ENCODE measurements at regions not wholly inside any gene's neighbourhood (a gene's known extent, or its start where the extent isn't known, plus 50 kb on each side); places are given as distances from the start of the nearest gene placed in this dataset.
A peak's percentile ranks its signal among the peaks of the same experiment; 100 is the strongest.
"Not testable (repeated sequence)": the region's sequence is repeated elsewhere in the genome, so short reads cannot be mapped to it uniquely, and the experiment has no call there.

DNA sequence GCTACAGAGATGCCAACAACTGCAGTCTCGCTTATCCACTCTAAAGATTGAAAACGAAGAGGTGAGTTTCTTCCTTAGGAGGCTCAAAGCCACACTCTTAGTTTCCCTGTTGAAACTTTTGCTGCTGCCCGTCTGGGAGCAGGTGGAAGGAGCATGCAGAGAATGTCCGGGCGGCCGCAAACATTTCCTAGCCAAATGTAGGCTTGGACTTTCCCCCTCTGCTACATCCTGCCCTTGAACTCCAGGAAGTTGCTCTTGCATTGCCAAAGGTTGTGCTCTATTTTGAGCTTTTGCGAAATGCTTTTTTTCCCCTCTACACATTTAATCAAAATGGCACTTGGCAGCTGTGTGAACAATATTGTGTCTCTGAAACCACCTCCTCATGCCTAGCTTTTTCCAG lies 95.3 kb upstream of the FAM72C start:
- H3K9ac ChIP-seq (ENCODE audit: low read length); H3K4me2 ChIP-seq (ENCODE audit: low read length); intact Hi-C loops (cut with micrococcal nuclease); H3K36me3 ChIP-seq (ENCODE audit: control insufficient read depth in 1 of 2, insufficient read depth in 2 of 2, low read length in 2 of 2); CTCF ChIA-PET; H3K79me2 ChIP-seq (ENCODE audit: insufficient read depth, low read length); H3K27me3 ChIP-seq (ENCODE audit: insufficient read depth, low read length); H3K9me2 ChIP-seq (ENCODE audit: insufficient read depth); H2AFZ ChIP-seq (ENCODE audit: low read depth, low read length, poor library complexity, severe bottlenecking); H3K4me1 ChIP-seq (ENCODE audit: control insufficient read depth in 1 of 2, insufficient read depth in 2 of 2, low read length in 2 of 2); POLR2A ChIA-PET; H3K9me3 ChIP-seq (ENCODE audit: control insufficient read depth in 1 of 2, insufficient read depth in 1 of 2, low read depth in 1 of 2, low read length in 2 of 2); H4K20me1 ChIP-seq (ENCODE audit: insufficient read depth); H3K4me3 ChIP-seq (replicated peaks in 1 of 2; ENCODE audit: low read depth in 1 of 2, low read length in 2 of 2); H3K27ac ChIP-seq (ENCODE audit: low read depth, low read length); BruUV-seq (replicated peaks); DNase-seq (ENCODE audit: low read depth, low spot score); RAD21 ChIA-PET (ENCODE audit: low non-redundant PET in 1 of 2, low total read pairs in 2 of 2, uncharacterized antibody in 2 of 2, unreplicated experiment in 2 of 2); ATAC-seq: not testable (repeated sequence)

DNA sequence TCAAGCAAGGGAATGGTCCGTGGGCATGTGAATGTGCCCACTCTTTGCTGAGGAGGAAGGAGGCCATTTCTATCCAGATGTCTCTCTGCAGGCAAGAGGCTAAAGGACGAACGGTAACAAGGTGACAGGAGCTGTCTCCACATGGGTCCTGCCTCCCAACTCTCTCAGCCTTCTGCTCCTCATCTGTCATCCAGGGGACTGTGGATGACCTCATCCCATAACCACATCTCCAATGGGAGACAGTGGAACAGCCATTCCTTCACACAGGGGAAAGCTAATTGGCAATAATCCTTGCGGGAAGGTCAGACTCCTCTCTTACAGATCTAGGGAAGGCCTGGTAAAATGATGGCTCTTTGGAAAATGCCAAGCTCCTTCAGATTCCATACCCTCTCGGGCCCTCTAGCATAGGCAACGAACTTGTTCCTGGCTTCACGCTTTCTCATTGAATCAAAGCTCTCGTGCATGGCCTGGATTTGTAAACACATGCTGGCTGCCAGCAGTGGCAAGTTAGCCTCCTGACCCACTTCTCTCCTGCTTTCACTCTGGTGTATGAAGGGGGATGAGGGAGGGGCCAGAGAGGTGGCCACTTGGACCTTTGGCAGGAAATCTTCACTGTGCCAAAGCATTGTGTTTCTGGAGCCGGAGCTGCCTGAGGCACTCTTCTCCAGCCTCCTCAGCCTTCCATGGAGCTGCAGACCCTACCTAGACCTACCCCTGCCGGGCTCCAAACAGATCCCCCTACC lies 94.5 kb upstream of the FAM72C start:
- H3K9ac ChIP-seq (ENCODE audit: low read length); ATAC-seq; H3K9me3 ChIP-seq (ENCODE audit: control insufficient read depth in 1 of 2, insufficient read depth in 1 of 2, low read depth in 1 of 2, low read length in 2 of 2); H3K27ac ChIP-seq (ENCODE audit: low read depth, low read length); H4K20me1 ChIP-seq (ENCODE audit: insufficient read depth); H3K4me1 ChIP-seq (ENCODE audit: control insufficient read depth in 1 of 2, insufficient read depth in 2 of 2, low read length in 2 of 2); RAD21 ChIA-PET (ENCODE audit: low non-redundant PET in 1 of 2, low total read pairs in 2 of 2, uncharacterized antibody in 2 of 2, unreplicated experiment in 2 of 2); POLR2A ChIA-PET; BruUV-seq (replicated peaks); H3K27me3 ChIP-seq (ENCODE audit: insufficient read depth, low read length); H3K4me3 ChIP-seq (replicated peaks in 1 of 2; ENCODE audit: low read depth in 1 of 2, low read length in 2 of 2); H3K9me2 ChIP-seq (ENCODE audit: insufficient read depth); DNase-seq (ENCODE audit: low read depth, low spot score); H3K36me3 ChIP-seq (ENCODE audit: control insufficient read depth in 1 of 2, insufficient read depth in 2 of 2, low read length in 2 of 2); CTCF ChIA-PET; intact Hi-C loops (cut with micrococcal nuclease); H2AFZ ChIP-seq (ENCODE audit: low read depth, low read length, poor library complexity, severe bottlenecking); H3K79me2 ChIP-seq (ENCODE audit: insufficient read depth, low read length); H3K4me2 ChIP-seq (ENCODE audit: low read length): not testable (repeated sequence)

DNA sequence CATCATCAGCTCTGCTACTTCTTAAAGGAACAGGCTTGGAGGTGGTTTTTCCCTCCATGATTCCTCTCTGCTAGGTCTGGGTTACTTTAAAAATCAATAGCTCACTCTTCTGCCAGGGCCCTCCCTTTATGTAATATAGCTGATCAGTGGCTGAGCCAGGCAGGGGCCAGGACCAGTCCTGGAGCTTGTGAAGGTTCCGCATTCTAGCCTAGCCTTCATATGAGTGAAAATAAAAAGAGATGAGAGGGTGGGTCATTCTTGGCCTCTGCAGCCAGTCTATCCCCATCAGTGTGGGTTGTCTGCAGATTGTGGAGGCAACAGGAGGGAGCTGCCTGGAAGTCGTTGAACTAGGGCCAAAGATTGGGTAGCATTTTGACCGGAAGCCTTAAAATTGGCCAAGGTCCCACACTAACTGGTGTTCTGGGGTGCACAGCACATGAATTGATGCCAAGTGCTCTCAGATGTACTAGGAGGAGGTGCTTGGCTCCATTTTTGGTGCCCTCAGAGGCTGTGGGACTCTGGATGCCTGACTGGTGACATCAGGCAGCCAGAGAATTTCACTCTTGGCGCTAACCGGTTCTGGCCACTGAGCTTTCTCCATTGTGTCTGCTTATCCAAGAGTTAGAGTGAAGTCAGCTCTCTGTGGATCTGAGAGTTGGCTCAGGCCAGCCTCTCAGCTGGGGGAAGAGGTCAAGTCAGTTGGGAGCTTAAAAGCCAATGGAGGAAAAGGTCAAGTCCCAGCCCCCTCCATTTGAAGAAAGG lies 93.7 kb upstream of the FAM72C start:
- H3K4me1 ChIP-seq (ENCODE audit: control insufficient read depth in 1 of 2, insufficient read depth in 2 of 2, low read length in 2 of 2); H3K36me3 ChIP-seq (ENCODE audit: control insufficient read depth in 1 of 2, insufficient read depth in 2 of 2, low read length in 2 of 2); H3K9ac ChIP-seq (ENCODE audit: low read length); BruUV-seq (replicated peaks); H2AFZ ChIP-seq (ENCODE audit: low read depth, low read length, poor library complexity, severe bottlenecking); DNase-seq (ENCODE audit: low read depth, low spot score); H3K27ac ChIP-seq (ENCODE audit: low read depth, low read length); CTCF ChIA-PET; RAD21 ChIA-PET (ENCODE audit: low non-redundant PET in 1 of 2, low total read pairs in 2 of 2, uncharacterized antibody in 2 of 2, unreplicated experiment in 2 of 2); H3K27me3 ChIP-seq (ENCODE audit: insufficient read depth, low read length); H3K4me2 ChIP-seq (ENCODE audit: low read length); ATAC-seq; H4K20me1 ChIP-seq (ENCODE audit: insufficient read depth); H3K9me2 ChIP-seq (ENCODE audit: insufficient read depth); H3K79me2 ChIP-seq (ENCODE audit: insufficient read depth, low read length); H3K4me3 ChIP-seq (replicated peaks in 1 of 2; ENCODE audit: low read depth in 1 of 2, low read length in 2 of 2); intact Hi-C loops (cut with micrococcal nuclease); POLR2A ChIA-PET; H3K9me3 ChIP-seq (ENCODE audit: control insufficient read depth in 1 of 2, insufficient read depth in 1 of 2, low read depth in 1 of 2, low read length in 2 of 2): not testable (repeated sequence)

DNA sequence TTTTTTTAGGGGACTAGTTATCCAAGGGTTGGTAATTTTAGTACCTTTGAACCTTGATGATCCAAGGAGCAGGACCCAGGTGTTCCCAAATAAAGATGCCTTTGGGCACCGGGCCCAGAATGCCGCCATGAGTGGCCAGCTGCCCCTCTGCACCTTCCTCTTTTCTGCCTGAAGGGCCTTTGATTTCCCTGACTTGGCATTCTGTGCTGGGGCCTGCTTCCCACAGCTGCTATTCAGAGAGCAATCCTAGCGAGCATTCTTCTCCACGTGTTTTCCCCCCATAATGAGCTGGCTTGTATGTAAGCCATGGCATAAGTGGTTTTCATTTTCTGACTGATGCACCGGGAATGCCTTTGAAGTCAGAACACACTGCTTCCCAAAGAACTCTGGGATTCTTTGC lies 77.6 kb upstream of the FAM72C start:
- H3K79me2 ChIP-seq (ENCODE audit: insufficient read depth, low read length) = not testable (repeated sequence)

More for the DNA sequence above, 77.6 kb upstream of the FAM72C start:
- H3K4me3 ChIP-seq (replicated peaks in 1 of 2; ENCODE audit: low read depth in 1 of 2, low read length in 2 of 2); H3K9me3 ChIP-seq (ENCODE audit: control insufficient read depth in 1 of 2, insufficient read depth in 1 of 2, low read depth in 1 of 2, low read length in 2 of 2); H3K9ac ChIP-seq (ENCODE audit: low read length); CTCF ChIA-PET; H2AFZ ChIP-seq (ENCODE audit: low read depth, low read length, poor library complexity, severe bottlenecking); H3K4me2 ChIP-seq (ENCODE audit: low read length); intact Hi-C loops (cut with micrococcal nuclease); H3K36me3 ChIP-seq (ENCODE audit: control insufficient read depth in 1 of 2, insufficient read depth in 2 of 2, low read length in 2 of 2); BruUV-seq (replicated peaks); H3K27me3 ChIP-seq (ENCODE audit: insufficient read depth, low read length); POLR2A ChIA-PET; H4K20me1 ChIP-seq (ENCODE audit: insufficient read depth); H3K27ac ChIP-seq (ENCODE audit: low read depth, low read length); H3K4me1 ChIP-seq (ENCODE audit: control insufficient read depth in 1 of 2, insufficient read depth in 2 of 2, low read length in 2 of 2); RAD21 ChIA-PET (ENCODE audit: low non-redundant PET in 1 of 2, low total read pairs in 2 of 2, uncharacterized antibody in 2 of 2, unreplicated experiment in 2 of 2); H3K9me2 ChIP-seq (ENCODE audit: insufficient read depth); DNase-seq (ENCODE audit: low read depth, low spot score): not testable (repeated sequence)
- ATAC-seq = peak; percentile 30; the same call in 1 of the 2 replicates

All from HCT116 (cell line).